ENCODE measurements at regions not wholly inside any gene's neighbourhood (a gene's known extent, or its start where the extent isn't known, plus 50 kb on each side); places are given as distances from the start of the nearest gene placed in this dataset.
"Not testable (repeated sequence)": the region's sequence is repeated elsewhere in the genome, so short reads cannot be mapped to it uniquely, and the experiment has no call there.

DNA sequence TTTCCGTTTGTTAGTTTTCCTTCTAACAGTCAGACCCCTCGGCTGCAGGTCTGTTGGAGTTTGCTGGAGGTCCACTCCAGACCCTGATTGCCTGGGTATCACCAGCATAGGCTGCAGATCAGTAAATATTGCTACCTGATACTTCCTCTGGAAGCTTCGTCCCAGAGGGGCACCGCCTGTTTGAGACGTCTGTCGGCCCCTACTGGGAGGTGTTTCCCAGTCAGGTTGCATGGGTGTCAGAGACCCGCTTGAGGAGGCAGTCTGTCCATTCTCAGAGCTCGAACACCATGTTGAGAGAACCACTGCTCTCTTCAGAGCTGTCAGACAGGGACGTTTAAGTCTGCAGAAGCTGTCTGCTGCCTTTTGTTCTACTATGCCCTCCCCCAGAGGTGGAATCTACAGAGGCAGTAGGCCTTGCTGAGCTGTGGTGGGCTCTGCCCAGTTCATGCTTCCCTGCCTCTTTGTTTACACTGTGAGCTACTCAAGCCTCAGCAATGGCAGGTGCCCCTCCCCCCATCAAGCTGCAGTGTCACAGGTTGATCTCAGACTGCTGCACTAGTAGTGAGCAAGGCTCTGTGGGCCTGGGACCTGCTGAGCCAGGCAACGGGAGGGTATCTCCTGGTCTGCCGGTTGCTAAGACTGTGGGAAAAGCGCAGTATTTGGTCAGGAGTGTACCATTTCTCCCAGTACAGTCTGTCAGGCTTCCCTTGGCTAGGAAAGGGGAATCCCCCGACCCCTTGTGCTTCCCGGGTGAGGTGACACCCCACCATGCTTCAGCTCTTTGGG lies 74.4 kb upstream of the TOP3B start:
- not testable (repeated sequence) for TF ChIP-seq GATA2 (IDR thresholded peaks at IDR 0.05; ENCODE audit: insufficient read depth, insufficient read length, low read depth, low read length); POLR2A (IDR thresholded peaks at IDR 0.05; ENCODE audit: low read depth, low read length); FOS (IDR thresholded peaks at IDR 0.05; ENCODE audit: borderline replicate concordance, insufficient read depth, low read length)

Measured in endothelial cell of umbilical vein (primary cell).